ENCODE measurements at regions not wholly inside any gene's neighbourhood (a gene's known extent, or its start where the extent isn't known, plus 50 kb on each side); places are given as distances from the start of the nearest gene placed in this dataset.

DNA sequence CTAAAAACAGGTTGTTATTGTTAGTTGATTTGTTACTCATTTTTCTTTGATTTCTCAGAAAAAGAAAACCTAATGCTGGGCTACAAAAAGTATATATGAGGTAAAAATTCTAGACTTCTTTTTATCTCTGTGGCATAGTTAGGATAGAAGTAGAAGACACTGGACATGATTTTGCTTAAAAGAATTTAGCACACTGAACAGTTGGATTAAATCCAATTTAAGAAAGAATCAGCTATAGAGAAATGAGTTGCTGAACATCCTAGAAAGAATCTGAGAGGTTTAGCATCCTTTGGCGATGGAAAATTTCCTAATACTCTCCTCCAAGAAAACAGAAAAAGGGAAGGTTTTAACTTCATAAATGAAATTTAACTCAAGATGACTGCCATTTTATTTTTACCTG is 259.7 kb downstream of the TBL1XR1 start:
- no peak for TF ChIP-seq POU2F2 (IDR thresholded peaks at IDR 0.05; ENCODE audit: low read depth, low read length)
- FAIRE-seq: no peak
- no peak for DNase-seq (ENCODE audit: insufficient read length, low spot score)

DNA sequence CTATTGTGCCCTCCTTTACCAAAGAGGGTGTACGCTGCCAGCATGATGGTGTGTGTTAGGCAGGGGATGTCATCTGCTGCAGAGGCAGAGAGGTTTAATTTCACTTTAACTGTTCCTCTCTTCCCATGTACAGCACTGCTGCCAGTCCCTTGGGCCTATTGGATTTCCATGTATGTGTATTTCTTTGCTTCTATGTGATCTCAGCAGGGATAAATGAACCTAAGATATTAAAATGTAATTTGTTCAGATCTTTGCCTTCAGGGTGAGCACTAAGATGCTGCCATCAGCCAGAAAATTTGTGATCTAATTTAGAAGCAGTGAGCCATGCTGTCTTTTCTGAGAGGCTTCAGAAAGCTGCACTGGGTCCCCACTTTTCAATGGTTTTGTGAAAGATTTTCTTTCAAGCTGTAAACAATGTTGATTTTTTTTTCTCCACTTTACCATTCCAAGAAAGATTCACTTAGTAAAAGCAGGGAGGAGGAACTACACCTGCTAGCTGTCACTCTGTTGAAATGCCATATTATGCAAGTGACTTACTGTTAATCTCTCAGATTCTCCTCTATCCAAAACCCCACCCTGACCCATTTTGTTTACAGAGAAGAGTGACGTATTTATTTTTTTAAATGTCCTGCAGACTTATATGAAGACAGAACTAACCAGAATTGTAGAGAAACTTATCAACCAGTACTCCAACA is 261.9 kb downstream of the TBL1XR1 start:
- TF ChIP-seq SPI1 (IDR thresholded peaks at IDR 0.05; ENCODE audit: low read depth, low read length) (no peak), PAX5 (IDR thresholded peaks at IDR 0.05; ENCODE audit: insufficient read depth, low read length, severe bottlenecking) (no peak), TAF1 (IDR thresholded peaks at IDR 0.05; ENCODE audit: low read depth, low read length) (no peak), POLR2AphosphoS5 (IDR thresholded peaks at IDR 0.05; ENCODE audit: low read depth, low read length) (no peak), POLR2A (IDR thresholded peaks at IDR 0.05; ENCODE audit: low read depth, low read length) (no peak), POU2F2 (IDR thresholded peaks at IDR 0.05; ENCODE audit: low read depth, low read length) (no peak)
- FAIRE-seq (no peak), DNase-seq (ENCODE audit: insufficient read length, low spot score) (no peak)

GRCh38 chr3:176934698-176935097 is 262.6 kb downstream of the TBL1XR1 start:
- FAIRE-seq (no peak), DNase-seq (ENCODE audit: insufficient read length, low spot score) (no peak)
- no peak for TF ChIP-seq PAX5 (IDR thresholded peaks at IDR 0.05; ENCODE audit: insufficient read depth, low read length, severe bottlenecking)
- no peak for TF ChIP-seq POLR2AphosphoS5 (IDR thresholded peaks at IDR 0.05; ENCODE audit: low read depth, low read length)
- TF ChIP-seq POLR2A (IDR thresholded peaks at IDR 0.05; ENCODE audit: low read depth, low read length): no peak
- TF ChIP-seq SPI1 (IDR thresholded peaks at IDR 0.05; ENCODE audit: low read depth, low read length): no peak
- TF ChIP-seq POU2F2 (IDR thresholded peaks at IDR 0.05; ENCODE audit: low read depth, low read length): no peak
- TF ChIP-seq TAF1 (IDR thresholded peaks at IDR 0.05; ENCODE audit: low read depth, low read length): no peak

DNA sequence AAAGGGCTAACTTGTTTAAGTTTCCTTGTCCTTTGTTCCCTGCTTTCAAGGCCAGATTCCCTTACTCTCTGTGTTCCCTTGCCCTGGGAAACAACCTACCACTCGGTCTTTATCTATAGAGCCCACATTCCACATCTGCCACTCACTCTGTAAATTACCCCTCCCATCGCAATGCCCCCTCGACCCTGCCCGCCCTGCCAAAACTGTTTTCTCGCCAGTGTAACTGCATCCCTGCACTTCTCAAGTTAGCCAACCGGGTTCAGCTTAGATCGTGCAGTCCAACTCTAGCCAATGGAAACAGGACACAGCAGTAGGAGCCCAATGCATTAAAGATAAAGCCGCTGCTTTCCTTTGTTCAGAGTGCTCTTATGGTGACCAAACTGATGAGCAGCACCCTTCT is 263.6 kb downstream of the TBL1XR1 start:
- TF ChIP-seq POU2F2 (IDR thresholded peaks at IDR 0.05; ENCODE audit: low read depth, low read length): no peak
- TF ChIP-seq POLR2A (IDR thresholded peaks at IDR 0.05; ENCODE audit: low read depth, low read length): no peak
- no peak for TF ChIP-seq POLR2AphosphoS5 (IDR thresholded peaks at IDR 0.05; ENCODE audit: low read depth, low read length)
- DNase-seq (ENCODE audit: insufficient read length, low spot score) (no peak), FAIRE-seq (no peak)

- no peak for DNase-seq (ENCODE audit: insufficient read length, low spot score)
Observed at GRCh38 chr3:176932433-176932832, 264.8 kb downstream of the TBL1XR1 start.

GRCh38 chr3:176931991-176932390 is 265.3 kb downstream of the TBL1XR1 start:
- TF ChIP-seq PAX5 (IDR thresholded peaks at IDR 0.05; ENCODE audit: insufficient read depth, low read length, severe bottlenecking) (no peak), SPI1 (IDR thresholded peaks at IDR 0.05; ENCODE audit: low read depth, low read length) (no peak), POLR2A (IDR thresholded peaks at IDR 0.05; ENCODE audit: low read depth, low read length) (no peak)
- DNase-seq (ENCODE audit: insufficient read length, low spot score) (no peak), FAIRE-seq (no peak)

More at GRCh38 chr3:176932433-176932832, 264.8 kb downstream of the TBL1XR1 start:
- no peak for TF ChIP-seq PAX5 (IDR thresholded peaks at IDR 0.05; ENCODE audit: insufficient read depth, low read length, severe bottlenecking)
- TF ChIP-seq POLR2A (IDR thresholded peaks at IDR 0.05; ENCODE audit: low read depth, low read length): no peak
- no peak for TF ChIP-seq POLR2AphosphoS5 (IDR thresholded peaks at IDR 0.05; ENCODE audit: low read depth, low read length)
- TF ChIP-seq TAF1 (IDR thresholded peaks at IDR 0.05; ENCODE audit: low read depth, low read length): no peak
- no peak for TF ChIP-seq SPI1 (IDR thresholded peaks at IDR 0.05; ENCODE audit: low read depth, low read length)
- TF ChIP-seq POU2F2 (IDR thresholded peaks at IDR 0.05; ENCODE audit: low read depth, low read length): no peak
- FAIRE-seq: no peak

GRCh38 chr3:176930942-176931341 is 266.3 kb downstream of the TBL1XR1 start:
- DNase-seq (ENCODE audit: insufficient read length, low spot score) (no peak), FAIRE-seq (no peak)
- TF ChIP-seq POLR2AphosphoS5 (IDR thresholded peaks at IDR 0.05; ENCODE audit: low read depth, low read length): no peak
- TF ChIP-seq TAF1 (IDR thresholded peaks at IDR 0.05; ENCODE audit: low read depth, low read length): no peak
- no peak for TF ChIP-seq POU2F2 (IDR thresholded peaks at IDR 0.05; ENCODE audit: low read depth, low read length)
- no peak for TF ChIP-seq POLR2A (IDR thresholded peaks at IDR 0.05; ENCODE audit: low read depth, low read length)
- TF ChIP-seq PAX5 (IDR thresholded peaks at IDR 0.05; ENCODE audit: insufficient read depth, low read length, severe bottlenecking): no peak
- TF ChIP-seq SPI1 (IDR thresholded peaks at IDR 0.05; ENCODE audit: low read depth, low read length): no peak

DNA sequence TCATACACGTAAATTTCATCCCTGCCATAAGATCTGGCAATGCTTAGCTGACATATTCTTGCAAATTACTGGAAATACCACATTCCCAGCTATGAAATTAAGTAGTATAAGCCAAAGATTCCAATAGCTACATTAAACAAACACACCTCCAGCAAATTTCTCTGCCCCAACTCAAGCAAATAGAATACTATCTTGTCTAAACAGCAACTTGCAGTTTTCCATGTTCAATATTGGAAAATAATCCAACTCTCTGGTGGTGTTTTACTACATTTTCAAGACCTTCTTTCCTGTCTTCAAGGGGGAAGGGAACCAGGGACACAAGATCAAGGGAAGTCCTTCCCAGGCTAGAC is 268.7 kb downstream of the TBL1XR1 start:
- no peak for DNase-seq (ENCODE audit: insufficient read length, low spot score)
- no peak for TF ChIP-seq POU2F2 (IDR thresholded peaks at IDR 0.05; ENCODE audit: low read depth, low read length)
- FAIRE-seq: no peak

- DNase-seq (ENCODE audit: insufficient read length, low spot score): no peak
- FAIRE-seq: no peak
- TF ChIP-seq POLR2A (IDR thresholded peaks at IDR 0.05; ENCODE audit: low read depth, low read length) (no peak), TAF1 (IDR thresholded peaks at IDR 0.05; ENCODE audit: low read depth, low read length) (no peak), POLR2AphosphoS5 (IDR thresholded peaks at IDR 0.05; ENCODE audit: low read depth, low read length) (no peak), PAX5 (IDR thresholded peaks at IDR 0.05; ENCODE audit: insufficient read depth, low read length, severe bottlenecking) (no peak), SPI1 (IDR thresholded peaks at IDR 0.05; ENCODE audit: low read depth, low read length) (no peak), POU2F2 (IDR thresholded peaks at IDR 0.05; ENCODE audit: low read depth, low read length) (no peak)
Observed at GRCh38 chr3:176927706-176928581, 269.3 kb downstream of the TBL1XR1 start.

GRCh38 chr3:176927280-176927679 is 270.0 kb downstream of the TBL1XR1 start:
- DNase-seq (ENCODE audit: insufficient read length, low spot score): no peak
- no peak for TF ChIP-seq TAF1 (IDR thresholded peaks at IDR 0.05; ENCODE audit: low read depth, low read length)
- TF ChIP-seq POLR2A (IDR thresholded peaks at IDR 0.05; ENCODE audit: low read depth, low read length): no peak
- no peak for TF ChIP-seq PAX5 (IDR thresholded peaks at IDR 0.05; ENCODE audit: insufficient read depth, low read length, severe bottlenecking)
- TF ChIP-seq SPI1 (IDR thresholded peaks at IDR 0.05; ENCODE audit: low read depth, low read length): no peak
- TF ChIP-seq POU2F2 (IDR thresholded peaks at IDR 0.05; ENCODE audit: low read depth, low read length): no peak
- no peak for TF ChIP-seq POLR2AphosphoS5 (IDR thresholded peaks at IDR 0.05; ENCODE audit: low read depth, low read length)
- FAIRE-seq: no peak

All from GM12891 (cell line).